Psoas muscle (tissue), 7 donors: ENCODE measurements at regions not wholly inside any gene's neighbourhood (a gene's known extent, or its start where the extent isn't known, plus 50 kb on each side); places are given as distances from the start of the nearest gene placed in this dataset.

ENCODE experiments used
- ATAC-seq, 4 donors: fragments of 200-7000 bp; cut with Tn5 transposase; one replicate each; pipeline ENCODE4 v1.9.1; 2020; ENCODE audit warnings: moderate library complexity in 3 of 4, mild to moderate bottlenecking in 2 of 4
- DNase-seq, 2 donors: peaks; one replicate each; pipeline ENCODE4 v3.0.0-alpha.2; 2020
- H3K27ac ChIP-seq: fragments of 200-600 bp; one replicate; pipeline ENCODE4 v1.8.0; 2022
- H3K27me3 ChIP-seq, 3 donors: fragments of 200-600 bp in 1 of 3; one replicate each; pipeline versions ENCODE4 v1.6.1 to v1.8.0; 2013 to 2022; ENCODE audit warnings: low read length in 2 of 3, mild to moderate bottlenecking in 2 of 3, moderate library complexity in 1 of 3; ENCODE audit not compliant: insufficient read depth in 3 of 3
- H3K36me3 ChIP-seq, 2 donors: fragments of 200-600 bp in 1 of 2; one replicate each; pipeline versions ENCODE4 v1.6.1 to v1.8.0; 2013 to 2022; ENCODE audit warnings: low read depth in 1 of 2, mild to moderate bottlenecking in 1 of 2, moderate library complexity in 1 of 2; ENCODE audit not compliant: insufficient read depth in 1 of 2
- H3K4me1 ChIP-seq: fragments of 200-600 bp; one replicate; pipeline ENCODE4 v1.8.0; 2022
- H3K4me3 ChIP-seq: fragments of 200-600 bp; one replicate; pipeline ENCODE4 v1.8.0; 2022; ENCODE audit warnings: mild to moderate bottlenecking
- H3K9me3 ChIP-seq: fragments of 200-600 bp; one replicate; pipeline ENCODE4 v1.8.0; 2022
- WGBS, 3 donors: extraction: QIAGEN DNeasy Blood & Tissue Kit; methylation state at CpG; one replicate each; pipeline versions ENCODE4 v1.1.6 to v1.1.7; 2013; 5-methylcytosine and 5-hydroxymethylcytosine counted together
- intact Hi-C, 2 donors: fragments of 100-400 bp; cut with DNase I; formaldehyde crosslinking; loops; one replicate each; pipeline versions ENCODE4 v1.11.0 to v1.14.2; 2022
- TF ChIP-seq, protein P1 (sequence below): fragments of 200-600 bp; IDR thresholded peaks from one replicate; pipeline ENCODE4 v1.8.0; 2022; ENCODE audit warnings: antibody characterized with exemption
- donor health status: healthy with polysubstance abuse.
- donor health status: DM: no; HTN: no; CAD: no; lungs with moderate emphysema.
- donor health status: Bipolar disorder and iron deficiency.
- donor health status: healthy.
- donor health status: DM: yes; HTN: yes; CAD: no.
- donor health status: DM: no; HTN: no; CAD: no.
- donor health status: DM: yes; HTN: yes; CAD: no.

DNA sequence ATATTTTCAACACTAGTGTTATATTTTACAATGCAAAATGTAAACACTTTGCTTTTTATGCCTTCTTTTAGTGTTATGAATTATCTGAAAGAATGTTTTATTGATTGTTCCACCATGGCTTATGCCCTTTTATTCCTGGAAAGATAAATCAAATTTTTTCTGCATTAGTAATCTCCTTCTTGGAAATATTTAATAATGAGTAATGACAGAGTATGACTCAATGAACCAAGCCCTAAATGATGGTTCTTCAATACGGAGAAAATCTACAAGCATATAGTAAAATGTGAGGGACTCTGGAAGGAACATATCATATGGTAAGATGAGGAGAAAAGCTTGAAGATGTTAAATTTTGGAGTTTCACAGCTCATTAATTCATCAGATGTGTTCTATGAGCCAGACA, 929.6 kb downstream of the C6orf118 start:
- intact Hi-C loops = no loop called here
- H3K36me3 ChIP-seq = no peaks in the 10 kb centered on the region
- TF ChIP-seq, protein P1, sequence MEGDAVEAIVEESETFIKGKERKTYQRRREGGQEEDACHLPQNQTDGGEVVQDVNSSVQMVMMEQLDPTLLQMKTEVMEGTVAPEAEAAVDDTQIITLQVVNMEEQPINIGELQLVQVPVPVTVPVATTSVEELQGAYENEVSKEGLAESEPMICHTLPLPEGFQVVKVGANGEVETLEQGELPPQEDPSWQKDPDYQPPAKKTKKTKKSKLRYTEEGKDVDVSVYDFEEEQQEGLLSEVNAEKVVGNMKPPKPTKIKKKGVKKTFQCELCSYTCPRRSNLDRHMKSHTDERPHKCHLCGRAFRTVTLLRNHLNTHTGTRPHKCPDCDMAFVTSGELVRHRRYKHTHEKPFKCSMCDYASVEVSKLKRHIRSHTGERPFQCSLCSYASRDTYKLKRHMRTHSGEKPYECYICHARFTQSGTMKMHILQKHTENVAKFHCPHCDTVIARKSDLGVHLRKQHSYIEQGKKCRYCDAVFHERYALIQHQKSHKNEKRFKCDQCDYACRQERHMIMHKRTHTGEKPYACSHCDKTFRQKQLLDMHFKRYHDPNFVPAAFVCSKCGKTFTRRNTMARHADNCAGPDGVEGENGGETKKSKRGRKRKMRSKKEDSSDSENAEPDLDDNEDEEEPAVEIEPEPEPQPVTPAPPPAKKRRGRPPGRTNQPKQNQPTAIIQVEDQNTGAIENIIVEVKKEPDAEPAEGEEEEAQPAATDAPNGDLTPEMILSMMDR = no peak
- DNase-seq (no peak), ATAC-seq (no peak)
- WGBS, 3 donors = 49 to 60% (median 51%) methylated on average over 1 of the region's 1 CpG
- no peaks in the 10 kb centered on the region for H3K4me1 ChIP-seq
- no peak overlapping the region for H3K27ac ChIP-seq
- peaks cover 14% of the 10 kb centered on the region for H3K9me3 ChIP-seq
- no peaks in the 10 kb centered on the region for H3K27me3 ChIP-seq
- H3K4me3 ChIP-seq = no peak overlapping the region

DNA sequence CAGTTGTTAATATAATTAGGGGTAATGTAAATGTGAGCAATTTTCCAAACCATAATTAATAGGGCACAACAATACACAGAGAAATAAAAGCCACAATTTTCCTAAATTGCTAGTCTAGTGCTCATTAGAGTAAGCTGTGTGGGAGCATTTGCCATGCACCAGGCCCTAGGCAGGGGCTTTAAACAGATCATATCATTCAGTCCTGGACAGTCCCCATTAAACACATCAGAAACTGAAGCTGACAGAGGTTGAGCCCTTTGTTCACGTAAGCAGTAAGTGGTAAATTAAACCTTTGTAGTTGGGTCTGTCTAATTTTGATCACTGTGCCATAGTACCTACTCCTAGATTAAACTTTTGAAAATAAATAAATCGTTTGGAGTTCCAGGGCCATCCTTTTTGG, 931.1 kb downstream of the C6orf118 start:
- Histone ChIP-seq H3K27ac (no peak overlapping the region), H3K4me1 (no peaks in the 10 kb centered on the region), H3K27me3 (no peaks in the 10 kb centered on the region), H3K9me3 (peaks cover 14% of the 10 kb centered on the region), H3K4me3 (no peak overlapping the region), H3K36me3 (no peaks in the 10 kb centered on the region)
- DNase-seq (no peak), ATAC-seq (no peak)
- intact Hi-C loops = no loop called here
- WGBS, 3 donors = 76 to 83% (median 82%) methylated on average over 2 of the region's 2 CpGs
- TF ChIP-seq, protein P1 = no peak

DNA sequence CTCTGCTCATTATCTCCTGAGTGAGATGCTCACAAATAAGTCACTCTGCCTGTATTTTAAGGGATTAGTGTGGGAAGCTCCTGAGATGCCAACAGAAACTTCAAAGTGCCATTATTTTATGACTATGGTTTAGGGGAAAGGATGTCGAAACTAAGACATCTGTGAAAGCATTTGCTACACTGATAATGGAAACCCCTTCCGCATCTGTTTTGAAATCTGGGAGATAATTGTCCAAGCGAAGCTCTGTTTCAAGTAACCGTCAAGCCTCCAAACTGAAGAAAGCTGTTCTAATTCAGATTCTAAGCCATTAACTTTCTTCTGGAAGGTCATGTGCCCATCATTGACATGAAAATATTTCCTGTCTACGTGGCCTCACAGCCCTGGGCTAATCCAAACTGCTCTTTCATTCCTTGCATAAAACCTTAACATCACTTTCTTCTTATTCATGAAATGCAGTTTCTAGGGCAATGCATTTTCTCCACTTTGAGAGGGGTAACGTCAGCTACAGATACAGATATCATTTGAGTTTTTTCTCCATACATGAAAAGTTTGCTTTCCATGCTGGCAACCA, 932.0 kb downstream of the C6orf118 start:
- whole genome bisulfite sequencing, 3 donors = 66 to 74% (median 71%) methylated on average over 6 of the region's 6 CpGs
- no peak for DNase-seq
- no peak for ATAC-seq
- Histone ChIP-seq H3K4me3 (no peak overlapping the region), H3K4me1 (no peaks in the 10 kb centered on the region), H3K9me3 (peaks cover 14% of the 10 kb centered on the region), H3K36me3 (no peaks in the 10 kb centered on the region), H3K27me3 (no peaks in the 10 kb centered on the region), H3K27ac (no peak overlapping the region)
- TF ChIP-seq, protein P1 = no peak
- intact Hi-C loops = no loop called here

DNA sequence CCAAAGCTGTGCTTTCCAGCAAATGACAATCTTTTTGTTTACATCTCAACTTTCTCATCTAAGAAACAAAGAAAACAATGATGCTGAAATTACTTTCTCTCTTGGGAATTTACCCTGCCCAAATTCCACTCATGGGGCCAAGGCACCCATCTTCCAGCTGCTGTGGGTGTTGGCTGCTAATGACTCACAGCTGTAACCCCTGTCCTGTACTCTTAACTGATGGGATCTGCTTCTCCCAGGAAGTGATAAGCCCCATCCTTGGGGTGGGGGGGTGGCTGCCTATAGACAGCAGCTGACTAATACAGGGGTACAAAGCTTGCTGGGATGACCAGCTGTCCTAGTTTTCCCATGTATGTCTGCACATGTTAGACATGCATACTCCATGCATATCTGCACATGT, 938.6 kb downstream of the C6orf118 start:
- intact Hi-C loops = no loop called here
- Histone ChIP-seq H3K36me3 (no peaks in the 10 kb centered on the region), H3K4me1 (no peaks in the 10 kb centered on the region), H3K27ac (no peak overlapping the region), H3K9me3 (no peaks in the 10 kb centered on the region), H3K27me3 (no peaks in the 10 kb centered on the region), H3K4me3 (no peak overlapping the region)
- no peak for DNase-seq
- TF ChIP-seq, protein P1 = no peak
- ATAC-seq = no peak

DNA sequence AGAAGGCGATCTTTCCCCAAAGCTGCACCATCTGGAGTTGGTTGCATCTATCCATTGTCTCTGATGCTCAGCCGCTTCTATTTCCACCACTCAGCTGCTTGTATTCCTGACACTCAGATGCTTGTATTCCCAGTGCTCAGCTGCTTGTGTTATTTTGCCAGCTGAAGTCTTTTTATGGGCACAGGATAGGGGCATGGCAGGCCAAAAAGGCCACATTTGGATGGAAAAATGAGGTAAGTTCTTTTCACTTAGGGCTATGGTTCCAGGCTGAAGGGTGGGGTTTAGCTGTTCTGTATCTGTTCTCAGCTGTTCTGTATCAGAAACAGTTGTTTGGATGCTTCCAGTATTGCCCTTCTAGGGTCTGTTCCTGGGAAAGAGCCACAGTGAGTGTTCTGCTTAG, 944.9 kb downstream of the QKI start:
- TF ChIP-seq, protein P1 = no peak
- DNase-seq (no peak), ATAC-seq (no peak)
- Histone ChIP-seq H3K27ac (no peak overlapping the region), H3K4me3 (no peak overlapping the region), H3K27me3 (no peaks in the 10 kb centered on the region), H3K4me1 (no peaks in the 10 kb centered on the region), H3K36me3 (no peaks in the 10 kb centered on the region), H3K9me3 (peaks cover 9% of the 10 kb centered on the region)
- intact Hi-C loops = no loop called here
- WGBS, 3 donors = 48 to 68% (median 55%) methylated on average over 2 of the region's 2 CpGs
